Glutamatergic neuron (in vitro differentiated cells): ENCODE measurements at regions not wholly inside any gene's neighbourhood (a gene's known extent, or its start where the extent isn't known, plus 50 kb on each side); places are given as distances from the start of the nearest gene placed in this dataset.

Experiments
- DNase-seq: peaks from one replicate; pipeline ENCODE4 v3.0.0; 2022
- H3K27ac Mint-ChIP-seq: one replicate; pipeline ENCODE4 v1.8.0; 2020; ENCODE audit warnings: mild to moderate bottlenecking, mixed read lengths, inconsistent platforms; ENCODE audit not compliant: unreplicated experiment
- H3K27me3 Mint-ChIP-seq: one replicate; pipeline ENCODE4 v1.8.0; 2020; ENCODE audit warnings: mild to moderate bottlenecking, moderate library complexity, mixed read lengths, inconsistent platforms; ENCODE audit not compliant: unreplicated experiment
- H3K36me3 Mint-ChIP-seq: one replicate; pipeline ENCODE4 v1.8.0; 2020; ENCODE audit warnings: mild to moderate bottlenecking, mixed read lengths, inconsistent platforms; ENCODE audit not compliant: unreplicated experiment
- H3K4me1 Mint-ChIP-seq: one replicate; pipeline ENCODE4 v1.8.0; 2020; ENCODE audit warnings: mild to moderate bottlenecking, low read depth, mixed read lengths, inconsistent platforms; ENCODE audit not compliant: unreplicated experiment
- H3K4me3 Mint-ChIP-seq: one replicate; pipeline ENCODE4 v1.8.0; 2020; ENCODE audit warnings: mild to moderate bottlenecking, mixed read lengths, inconsistent platforms; ENCODE audit not compliant: unreplicated experiment
- H3K9me3 Mint-ChIP-seq: one replicate; pipeline ENCODE4 v1.8.0; 2020; ENCODE audit warnings: mild to moderate bottlenecking, moderate library complexity, mixed read lengths, inconsistent platforms; ENCODE audit not compliant: unreplicated experiment
- TF ChIP-seq, protein P1 (sequence below): fragments of 200-600 bp; sonication (generic); IDR thresholded peaks from one replicate; pipeline ENCODE4 v1.5.0; 2021; ENCODE audit not compliant: partially characterized antibody, unreplicated experiment

DNA sequence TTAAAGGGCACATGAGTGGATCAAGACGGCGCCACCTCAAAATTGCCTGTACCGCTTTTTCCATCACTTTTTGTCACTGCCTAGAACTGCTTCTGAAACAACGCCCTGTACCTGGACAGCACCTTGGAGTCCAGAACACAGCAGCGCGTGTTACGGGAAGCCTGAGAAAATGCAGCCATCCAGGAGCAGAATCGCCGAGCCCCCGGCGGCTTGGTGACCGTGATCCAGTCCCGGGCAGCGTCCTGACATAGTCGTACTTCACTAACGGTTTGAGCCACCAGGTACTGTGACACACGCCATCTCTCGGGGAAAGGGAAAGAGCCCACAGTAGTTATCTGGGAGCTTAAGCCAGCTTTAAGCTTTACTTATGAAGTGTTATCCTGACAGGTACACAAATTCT, 168.9 kb upstream of the SALL3 start:
- TF ChIP-seq, protein P1, sequence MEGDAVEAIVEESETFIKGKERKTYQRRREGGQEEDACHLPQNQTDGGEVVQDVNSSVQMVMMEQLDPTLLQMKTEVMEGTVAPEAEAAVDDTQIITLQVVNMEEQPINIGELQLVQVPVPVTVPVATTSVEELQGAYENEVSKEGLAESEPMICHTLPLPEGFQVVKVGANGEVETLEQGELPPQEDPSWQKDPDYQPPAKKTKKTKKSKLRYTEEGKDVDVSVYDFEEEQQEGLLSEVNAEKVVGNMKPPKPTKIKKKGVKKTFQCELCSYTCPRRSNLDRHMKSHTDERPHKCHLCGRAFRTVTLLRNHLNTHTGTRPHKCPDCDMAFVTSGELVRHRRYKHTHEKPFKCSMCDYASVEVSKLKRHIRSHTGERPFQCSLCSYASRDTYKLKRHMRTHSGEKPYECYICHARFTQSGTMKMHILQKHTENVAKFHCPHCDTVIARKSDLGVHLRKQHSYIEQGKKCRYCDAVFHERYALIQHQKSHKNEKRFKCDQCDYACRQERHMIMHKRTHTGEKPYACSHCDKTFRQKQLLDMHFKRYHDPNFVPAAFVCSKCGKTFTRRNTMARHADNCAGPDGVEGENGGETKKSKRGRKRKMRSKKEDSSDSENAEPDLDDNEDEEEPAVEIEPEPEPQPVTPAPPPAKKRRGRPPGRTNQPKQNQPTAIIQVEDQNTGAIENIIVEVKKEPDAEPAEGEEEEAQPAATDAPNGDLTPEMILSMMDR = no peak
- H3K27me3 Mint-ChIP-seq = peaks cover 8% of the 10 kb centered on the region
- peaks cover 1% of the 10 kb centered on the region for H3K4me1 Mint-ChIP-seq
- no peak overlapping the region for H3K27ac Mint-ChIP-seq
- peaks cover 4% of the 10 kb centered on the region for H3K36me3 Mint-ChIP-seq
- no peak for DNase-seq
- peaks cover 7% of the 10 kb centered on the region for H3K9me3 Mint-ChIP-seq
- no peak overlapping the region for H3K4me3 Mint-ChIP-seq

- no peak overlapping the region for H3K4me3 Mint-ChIP-seq
- TF ChIP-seq, protein P1 = no peak
- H3K4me1 Mint-ChIP-seq = peaks cover 1% of the 10 kb centered on the region
- no peak for DNase-seq
- H3K27ac Mint-ChIP-seq = no peak overlapping the region
- peaks cover 4% of the 10 kb centered on the region for H3K36me3 Mint-ChIP-seq
- H3K9me3 Mint-ChIP-seq = peaks cover 7% of the 10 kb centered on the region
- peaks cover 8% of the 10 kb centered on the region for H3K27me3 Mint-ChIP-seq
These were observed 167.6 kb upstream of the SALL3 start for GRCh38 chr18:78812067-78812466.

DNA sequence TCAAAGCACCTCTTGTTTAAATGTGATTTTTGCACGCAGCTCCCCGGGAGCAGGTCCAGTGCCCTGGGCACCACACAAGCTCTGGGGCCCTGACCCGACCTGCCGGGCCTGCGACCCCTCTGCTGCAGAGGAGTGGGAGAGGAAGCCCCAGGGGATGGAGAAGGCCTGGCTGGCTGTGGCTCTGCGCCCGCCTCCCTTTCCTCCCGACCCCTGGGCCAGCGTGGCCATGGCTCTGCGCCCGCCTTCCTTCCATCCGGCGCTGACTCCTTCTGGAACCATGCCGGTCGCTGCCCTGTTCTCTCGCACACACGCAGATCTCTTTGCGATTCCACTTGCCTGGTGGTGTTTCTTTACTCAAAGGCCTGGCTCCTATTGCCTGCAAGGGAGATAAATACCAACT, 166.5 kb upstream of the SALL3 start:
- no peak for DNase-seq
- Mint-ChIP-seq H3K4me1 (no peaks in the 10 kb centered on the region), H3K36me3 (peaks cover 4% of the 10 kb centered on the region), H3K27ac (no peak overlapping the region), H3K4me3 (no peak overlapping the region), H3K9me3 (peaks cover 5% of the 10 kb centered on the region), H3K27me3 (peaks cover 6% of the 10 kb centered on the region)
- TF ChIP-seq, protein P1 = no peak

- Mint-ChIP-seq H3K4me3 (no peak overlapping the region), H3K4me1 (no peaks in the 10 kb centered on the region), H3K36me3 (peaks cover 4% of the 10 kb centered on the region), H3K9me3 (peaks cover 5% of the 10 kb centered on the region), H3K27ac (no peak overlapping the region), H3K27me3 (peaks cover 6% of the 10 kb centered on the region)
- no peak for DNase-seq
- TF ChIP-seq, protein P1 = no peak
These were observed 165.5 kb upstream of the SALL3 start for GRCh38 chr18:78813936-78814710.

GRCh38 chr18:78814766-78815165, 164.9 kb upstream of the SALL3 start:
- no peak for DNase-seq
- Mint-ChIP-seq H3K27me3 (peaks cover 6% of the 10 kb centered on the region), H3K4me3 (no peak overlapping the region), H3K4me1 (no peaks in the 10 kb centered on the region), H3K27ac (no peak overlapping the region), H3K9me3 (peaks cover 4% of the 10 kb centered on the region), H3K36me3 (no peaks in the 10 kb centered on the region)
- TF ChIP-seq, protein P1 = no peak
